GM23338 (cell line): ENCODE measurements at regions not wholly inside any gene's neighbourhood (a gene's known extent, or its start where the extent isn't known, plus 50 kb on each side); places are given as distances from the start of the nearest gene placed in this dataset.

ENCODE experiments used
- ATAC-seq: fragments of 200-7000 bp; cut with Tn5 transposase; 3 replicates; pipeline ENCODE4 v1.9.1; 2020
- DNase-seq: peaks from one replicate; pipeline ENCODE4 v3.0.0-alpha.2; 2015; ENCODE audit warnings: low spot score
- H2AFZ ChIP-seq: fragments of 200-600 bp; sonication (generic); 2 replicates; pipeline ENCODE4 v1.8.0; 2016; ENCODE audit warnings: antibody characterized with exemption, mild to moderate bottlenecking, moderate library complexity
- H3F3A ChIP-seq: fragments of 200-600 bp; sonication (generic); replicated peaks from 2 replicates; pipeline ENCODE4 v1.8.0; 2017; ENCODE audit warnings: antibody characterized with exemption, mixed run types, low read depth
- H3K27ac ChIP-seq: fragments of 200-600 bp; sonication (generic); 2 replicates; pipeline ENCODE4 v1.6.1; 2016; ENCODE audit warnings: low read depth
- H3K27me3 ChIP-seq: fragments of 200-600 bp; sonication (generic); 2 replicates; pipeline ENCODE4 v1.8.0; 2016; ENCODE audit warnings: mild to moderate bottlenecking, mixed run types, moderate library complexity; ENCODE audit not compliant: insufficient read depth
- H3K36me3 ChIP-seq: fragments of 200-600 bp; sonication (generic); 2 replicates; pipeline ENCODE4 v1.8.0; 2016; ENCODE audit warnings: mild to moderate bottlenecking; ENCODE audit not compliant: insufficient read depth
- H3K4me1 ChIP-seq: fragments of 200-600 bp; sonication (generic); 2 replicates; pipeline ENCODE4 v1.8.0; 2016; ENCODE audit warnings: mild to moderate bottlenecking, moderate library complexity; ENCODE audit not compliant: insufficient read depth
- H3K4me2 ChIP-seq: fragments of 200-600 bp; sonication (generic); 2 replicates; pipeline ENCODE4 v1.7.1; 2017; ENCODE audit warnings: mixed run types
- H3K4me3 ChIP-seq: fragments of 200-600 bp; sonication (generic); 2 replicates; pipeline ENCODE4 v1.6.1; 2016; ENCODE audit warnings: mixed run types
- H3K79me2 ChIP-seq: fragments of 200-600 bp; sonication (generic); replicated peaks from 2 replicates; pipeline ENCODE4 v1.8.0; 2017; ENCODE audit warnings: mild to moderate bottlenecking; ENCODE audit not compliant: insufficient read depth
- H3K9me2 ChIP-seq: fragments of 200-600 bp; sonication (generic); 2 replicates; pipeline ENCODE4 v1.8.0; 2017; ENCODE audit not compliant: insufficient read depth
- H4K20me1 ChIP-seq: fragments of 200-600 bp; sonication (generic); replicated peaks from 2 replicates; pipeline ENCODE4 v1.8.0; 2017; ENCODE audit warnings: mild to moderate bottlenecking; ENCODE audit not compliant: insufficient read depth
- H3K27ac Mint-ChIP-seq: 2 replicates; pipeline ENCODE4 v1.8.0; 2020; ENCODE audit warnings: inconsistent platforms, mild to moderate bottlenecking, moderate library complexity, mixed read lengths
- H3K27me3 Mint-ChIP-seq: 3 replicates; pipeline ENCODE4 v1.8.0; 2022; ENCODE audit warnings: low read depth, mild to moderate bottlenecking, moderate library complexity, mixed read lengths, inconsistent platforms; ENCODE audit not compliant: insufficient read depth, poor library complexity
- H3K36me3 Mint-ChIP-seq: 3 replicates; pipeline ENCODE4 v1.8.0; 2021; ENCODE audit warnings: low read depth, mild to moderate bottlenecking, inconsistent platforms, moderate library complexity, mixed read lengths
- H3K4me1 Mint-ChIP-seq: 3 replicates; pipeline ENCODE4 v1.8.0; 2020; ENCODE audit warnings: mild to moderate bottlenecking, inconsistent platforms, mixed read lengths
- H3K4me3 Mint-ChIP-seq: 3 replicates; pipeline ENCODE4 v1.8.0; 2021; ENCODE audit warnings: moderate library complexity, mild to moderate bottlenecking, inconsistent platforms, mixed read lengths
- H3K9me3 Mint-ChIP-seq: 3 replicates; pipeline ENCODE4 v1.8.0; 2020; ENCODE audit warnings: moderate library complexity, mild to moderate bottlenecking, inconsistent platforms, mixed read lengths
- CREB1 ChIP-seq: fragments of 250-450 bp; sonication (Bioruptor Pico); IDR thresholded peaks from 2 replicates; pipeline ENCODE4 v1.5.0; 2020; ENCODE audit warnings: low read depth, mild to moderate bottlenecking, moderate library complexity
- ETS1 ChIP-seq: IDR thresholded peaks from 2 replicates; pipeline ENCODE4 v1.6.1; 2016; ENCODE audit warnings: antibody characterized with exemption
- EZH2 ChIP-seq: fragments of 200-600 bp; sonication (generic); IDR thresholded peaks from one replicate; pipeline ENCODE4 v1.8.0; 2017; ENCODE audit warnings: antibody characterized with exemption, mild to moderate bottlenecking, low read depth; ENCODE audit not compliant: unreplicated experiment
- EZH2phosphoT487 ChIP-seq: fragments of 200-600 bp; sonication (generic); IDR thresholded peaks from one replicate; pipeline ENCODE4 v1.8.1; 2018; ENCODE audit warnings: antibody characterized with exemption; ENCODE audit not compliant: unreplicated experiment
- JUNB ChIP-seq: IDR thresholded peaks from one replicate; pipeline ENCODE4 v1.6.1; 2016; ENCODE audit warnings: antibody characterized with exemption; ENCODE audit not compliant: unreplicated experiment
- NANOG ChIP-seq: IDR thresholded peaks from 2 replicates; pipeline ENCODE4 v1.6.1; 2016; ENCODE audit warnings: antibody characterized with exemption, borderline replicate concordance
- POLR2AphosphoS5 ChIP-seq: IDR thresholded peaks from 2 replicates; pipeline ENCODE4 v1.6.1; 2016; ENCODE audit warnings: antibody characterized with exemption, low read depth
- REST ChIP-seq: IDR thresholded peaks from one replicate; pipeline ENCODE4 v1.6.1; 2018; ENCODE audit warnings: antibody characterized with exemption; ENCODE audit not compliant: unreplicated experiment
- STAT1 ChIP-seq: IDR thresholded peaks from one replicate; pipeline ENCODE4 v1.6.1; 2016; ENCODE audit warnings: antibody characterized with exemption; ENCODE audit not compliant: unreplicated experiment
- ZNF114 ChIP-seq: fragments of 250-450 bp; sonication (Bioruptor Pico); IDR thresholded peaks from 2 replicates; pipeline ENCODE4 v1.5.0; 2020; ENCODE audit warnings: mild to moderate bottlenecking, moderate library complexity
- ZNF331 ChIP-seq: fragments of 250-450 bp; sonication (Bioruptor Pico); IDR thresholded peaks from 2 replicates; pipeline ENCODE4 v1.5.0; 2020; ENCODE audit warnings: low read depth, mild to moderate bottlenecking, moderate library complexity
- ZNF462 ChIP-seq: fragments of 250-450 bp; sonication (Bioruptor Pico); IDR thresholded peaks from 2 replicates; pipeline ENCODE4 v1.5.0; 2020; ENCODE audit warnings: mild to moderate bottlenecking, moderate library complexity
- TF ChIP-seq, protein P1 (sequence below), 2 experiments: fragments of 200-600 bp in 1 of 2; sonication (generic) in 1 of 2; conservative IDR thresholded peaks; 2 replicates each; pipeline versions ENCODE4 v1.5.1 to v1.6.1; 2016 to 2017; ENCODE audit warnings: antibody characterized with exemption in 2 of 2, low read depth in 2 of 2, mild to moderate bottlenecking in 2 of 2, moderate library complexity in 1 of 2

DNA sequence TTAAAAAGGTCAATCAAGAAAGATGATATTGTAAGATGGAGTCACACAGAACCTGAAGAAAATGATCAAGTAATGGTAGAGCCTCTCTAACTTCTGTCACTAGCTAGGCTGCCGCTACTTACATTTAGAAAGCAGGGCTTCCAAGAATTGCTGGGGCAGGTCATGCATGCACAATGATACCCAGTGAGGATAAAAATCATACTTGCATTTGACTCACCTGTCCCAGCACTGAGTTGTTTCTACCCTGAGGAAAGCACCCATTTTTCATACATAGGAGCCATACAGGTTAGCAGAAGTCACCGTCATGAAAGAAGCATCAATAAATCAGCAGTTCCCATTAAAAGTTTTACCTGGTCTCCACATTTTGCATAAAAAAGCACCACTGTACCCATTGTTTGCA lies 662.3 kb upstream of the FANCL start:
- H4K20me1 ChIP-seq = no peaks in the 10 kb centered on the region
- Mint-ChIP-seq H3K27me3 (no peaks in the 10 kb centered on the region), H3K4me1 (peaks cover 10% of the 10 kb centered on the region; the same call in 2 of the 3 replicates), H3K36me3 (no peaks in the 10 kb centered on the region), H3K9me3 (no peaks in the 10 kb centered on the region), H3K4me3 (no peak overlapping the region), H3K27ac (no peak overlapping the region)
- no peaks in the 10 kb centered on the region for H3K27me3 ChIP-seq
- no peaks in the 10 kb centered on the region for H3K4me1 ChIP-seq
- H3K4me2 ChIP-seq = no peak overlapping the region
- ATAC-seq (no peak), DNase-seq (no peak)
- no peak overlapping the region for H3K4me3 ChIP-seq
- no peaks in the 10 kb centered on the region for H3K79me2 ChIP-seq
- no peak overlapping the region for H3K27ac ChIP-seq
- TF ChIP-seq NANOG (no peak), JUNB (no peak), CREB1 (CRISPR knock-in tag) (no peak), EZH2phosphoT487 (no peak), ZNF462 (no peak), ETS1 (no peak), STAT1 (no peak), ZNF331 (CRISPR knock-in tag) (no peak), ZNF114 (CRISPR knock-in tag) (no peak), POLR2AphosphoS5 (no peak), REST (no peak), EZH2 (no peak)
- TF ChIP-seq, protein P1, sequence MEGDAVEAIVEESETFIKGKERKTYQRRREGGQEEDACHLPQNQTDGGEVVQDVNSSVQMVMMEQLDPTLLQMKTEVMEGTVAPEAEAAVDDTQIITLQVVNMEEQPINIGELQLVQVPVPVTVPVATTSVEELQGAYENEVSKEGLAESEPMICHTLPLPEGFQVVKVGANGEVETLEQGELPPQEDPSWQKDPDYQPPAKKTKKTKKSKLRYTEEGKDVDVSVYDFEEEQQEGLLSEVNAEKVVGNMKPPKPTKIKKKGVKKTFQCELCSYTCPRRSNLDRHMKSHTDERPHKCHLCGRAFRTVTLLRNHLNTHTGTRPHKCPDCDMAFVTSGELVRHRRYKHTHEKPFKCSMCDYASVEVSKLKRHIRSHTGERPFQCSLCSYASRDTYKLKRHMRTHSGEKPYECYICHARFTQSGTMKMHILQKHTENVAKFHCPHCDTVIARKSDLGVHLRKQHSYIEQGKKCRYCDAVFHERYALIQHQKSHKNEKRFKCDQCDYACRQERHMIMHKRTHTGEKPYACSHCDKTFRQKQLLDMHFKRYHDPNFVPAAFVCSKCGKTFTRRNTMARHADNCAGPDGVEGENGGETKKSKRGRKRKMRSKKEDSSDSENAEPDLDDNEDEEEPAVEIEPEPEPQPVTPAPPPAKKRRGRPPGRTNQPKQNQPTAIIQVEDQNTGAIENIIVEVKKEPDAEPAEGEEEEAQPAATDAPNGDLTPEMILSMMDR (conservative IDR thresholded peaks at IDR 0.05; ENCODE audit: low read depth in 2 of 2) = no peak
- no peak overlapping the region for H2AFZ ChIP-seq
- no peaks in the 10 kb centered on the region for H3K36me3 ChIP-seq
- no peaks in the 10 kb centered on the region for H3F3A ChIP-seq
- 0 out of 2 replicates have a peak, but pooled peaks cover 6% of the 10 kb centered on the region for H3K9me2 ChIP-seq
